ENCODE measurements at regions not wholly inside any gene's neighbourhood (a gene's known extent, or its start where the extent isn't known, plus 50 kb on each side); places are given as distances from the start of the nearest gene placed in this dataset.

GRCh38 chr1:117260761-117261423, 50.2 kb upstream of the VTCN1 start:
- DNase-seq (ENCODE audit: low read depth), result no peak
